NB4 (cell line): ENCODE measurements at regions not wholly inside any gene's neighbourhood (a gene's known extent, or its start where the extent isn't known, plus 50 kb on each side); places are given as distances from the start of the nearest gene placed in this dataset.

Source experiments
- DNase-seq: peaks from one replicate; pipeline ENCODE4 v3.0.0; 2010; ENCODE audit warnings: low read depth
- H3K4me3 ChIP-seq: one replicate; pipeline ENCODE4 v1.5.1; 2011; ENCODE audit warnings: mild to moderate bottlenecking, low read depth, low read length, moderate library complexity
- CTCF ChIP-seq: IDR thresholded peaks from one replicate; pipeline ENCODE4 v1.5.1; 2012; ENCODE audit warnings: low read depth, low read length
- MAX ChIP-seq: IDR thresholded peaks from 2 replicates; pipeline ENCODE4 v1.6.1; 2011; ENCODE audit warnings: low read depth, low read length
- MYC ChIP-seq: IDR thresholded peaks from 2 replicates; pipeline ENCODE4 v1.6.1; 2011; ENCODE audit warnings: low read depth, low read length
- POLR2A ChIP-seq: IDR thresholded peaks from 2 replicates; pipeline ENCODE4 v1.6.1; 2011; ENCODE audit warnings: mild to moderate bottlenecking; ENCODE audit not compliant: insufficient read length; ENCODE audit errors: extremely low read depth

GRCh38 chr4:98733601-98734000 lies 75.2 kb upstream of the TSPAN5 start:
- H3K4me3 ChIP-seq, result no peak overlapping the region
- no peak for DNase-seq
- TF ChIP-seq MAX (no peak), POLR2A (no peak), CTCF (no peak), MYC (no peak)

- no peak for TF ChIP-seq POLR2A
- no peak overlapping the region for H3K4me3 ChIP-seq
- peak; percentile 58 for DNase-seq
These were observed 70.5 kb upstream of the TSPAN5 start for GRCh38 chr4:98728871-98729270.

- peak; percentile 84 for DNase-seq
- no peak overlapping the region for H3K4me3 ChIP-seq
- TF ChIP-seq CTCF (no peak), MAX (peak; percentile 37)
These were observed 70.0 kb upstream of the TSPAN5 start for GRCh38 chr4:98728433-98728832.

- no peak for TF ChIP-seq POLR2A
- no peak for TF ChIP-seq MAX
- H3K4me3 ChIP-seq, result no peak overlapping the region
- no peak for DNase-seq
These were observed 63.6 kb upstream of the TSPAN5 start for GRCh38 chr4:98722000-98722399.

GRCh38 chr4:98720871-98721480 lies 62.6 kb upstream of the TSPAN5 start:
- TF ChIP-seq MAX, result no peak
- no peak for TF ChIP-seq MYC
- no peak for TF ChIP-seq CTCF
- no peak for TF ChIP-seq POLR2A
- no peak for DNase-seq
- no peak overlapping the region for H3K4me3 ChIP-seq

GRCh38 chr4:98716796-98717195 lies 58.4 kb upstream of the TSPAN5 start:
- TF ChIP-seq CTCF, result no peak
- no peak for TF ChIP-seq MYC
- no peak for TF ChIP-seq POLR2A
- TF ChIP-seq MAX, result no peak
- no peak for DNase-seq
- no peak overlapping the region for H3K4me3 ChIP-seq

- H3K4me3 ChIP-seq, result no peak overlapping the region
- TF ChIP-seq MYC, result no peak
- no peak for TF ChIP-seq MAX
- TF ChIP-seq POLR2A, result no peak
- TF ChIP-seq CTCF, result no peak
- DNase-seq, result no peak
These were observed 54.2 kb upstream of the TSPAN5 start for GRCh38 chr4:98712607-98713006.
